ENCODE measurements at regions not wholly inside any gene's neighbourhood (a gene's known extent, or its start where the extent isn't known, plus 50 kb on each side); places are given as distances from the start of the nearest gene placed in this dataset.

DNA sequence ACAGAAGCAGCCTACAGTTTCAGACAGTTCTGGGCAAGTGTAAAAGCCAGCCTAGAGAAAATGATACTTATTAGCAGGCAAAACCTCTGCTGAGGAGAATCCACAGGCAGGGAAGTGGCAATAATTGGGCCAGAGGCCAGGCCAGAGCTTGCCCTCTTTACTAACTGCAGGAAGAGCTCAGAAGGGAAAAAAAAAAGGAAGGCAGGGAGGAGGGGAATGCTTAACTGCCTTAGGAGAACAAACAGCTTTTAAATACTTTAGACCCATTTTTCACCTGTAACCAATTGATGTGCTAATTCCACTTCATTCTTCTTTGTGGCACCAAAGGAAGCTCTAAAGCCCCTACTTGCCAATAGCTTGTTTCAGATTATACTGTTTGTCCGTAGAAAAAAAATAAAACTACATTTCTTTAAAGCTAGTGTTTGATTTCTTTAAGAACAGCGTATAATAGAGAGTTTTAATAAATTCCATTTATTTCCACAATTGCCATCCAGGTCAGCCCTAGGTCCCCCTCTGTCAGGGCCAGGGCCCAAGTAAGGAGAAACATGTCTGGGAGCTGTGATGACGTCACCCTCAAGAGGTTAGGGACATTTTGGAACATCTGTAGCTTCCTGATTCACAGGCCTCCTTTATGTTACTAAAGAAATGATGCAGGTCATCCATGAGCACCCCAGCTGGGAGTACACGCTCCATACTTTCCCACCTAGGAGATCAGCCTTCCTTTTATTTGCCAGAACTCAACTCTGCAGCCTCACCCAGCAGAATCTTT is 384.3 kb downstream of the CDC5L start:
- DNase-seq, result no peak

- DNase-seq, result no peak
Measured at GRCh38 chr6:44772838-44773237, 385.3 kb downstream of the CDC5L start.

- DNase-seq, result no peak
Measured at GRCh38 chr6:44775121-44775520, 387.6 kb downstream of the CDC5L start.

DNA sequence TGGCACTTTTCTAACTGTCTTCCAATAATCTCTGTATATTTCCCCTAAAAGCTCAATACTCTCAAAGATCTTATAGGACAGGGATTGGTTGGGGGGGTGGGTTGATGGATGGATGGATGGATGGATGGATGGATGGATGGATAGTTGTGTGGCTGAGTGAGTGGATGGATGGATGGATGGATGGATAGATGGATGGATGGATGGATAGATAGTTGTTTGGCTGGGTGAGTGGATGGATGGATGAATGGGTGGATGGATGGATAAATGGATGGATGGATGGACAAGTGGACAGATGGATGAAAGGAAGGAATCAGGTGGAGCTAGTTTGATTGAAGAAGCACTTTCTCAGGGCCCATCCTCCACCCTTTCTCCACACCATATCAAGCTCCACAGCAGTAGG is 388.8 kb downstream of the CDC5L start:
- no peak for DNase-seq

DNA sequence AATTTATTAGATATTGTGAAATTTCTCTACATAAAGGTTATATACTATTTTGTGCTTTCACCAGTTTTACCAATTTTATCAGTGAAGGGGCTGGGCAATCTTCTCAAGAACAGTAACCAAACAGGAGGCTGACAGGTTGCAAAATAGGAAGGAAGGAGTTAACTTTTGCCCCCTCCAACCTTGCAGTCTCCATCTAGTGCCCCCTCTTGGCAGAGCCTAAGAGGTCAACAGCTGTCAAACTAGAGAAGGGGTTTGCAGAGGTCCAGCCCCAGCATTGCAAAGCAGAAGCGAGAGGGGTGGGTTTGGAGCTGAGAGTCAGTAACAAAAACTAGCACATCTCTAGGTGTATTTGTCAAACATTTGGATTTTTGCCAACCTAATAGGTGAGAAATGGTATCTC is 391.0 kb downstream of the CDC5L start:
- DNase-seq, result no peak

Data from T-helper 1 cell (primary cell).